ENCODE measurements at regions not wholly inside any gene's neighbourhood (a gene's known extent, or its start where the extent isn't known, plus 50 kb on each side); places are given as distances from the start of the nearest gene placed in this dataset.

- no peak overlapping the region for H3K4me3 ChIP-seq
- H3K9me3 ChIP-seq = no peaks in the 10 kb centered on the region
- no peak overlapping the region for H3K27ac ChIP-seq
- intact Hi-C loops (cut with DNase I; ENCODE audit: low total_unique reads) = no loop called here
- H3K4me1 ChIP-seq = no peaks in the 10 kb centered on the region
- no peak for DNase-seq (ENCODE audit: low spot score in 2 of 2)
- no peaks in the 10 kb centered on the region for H3K27me3 ChIP-seq
- H3K36me3 ChIP-seq = no peaks in the 10 kb centered on the region
- no peak for TF ChIP-seq CTCF (IDR thresholded peaks at IDR 0.05)
- no peak for TF ChIP-seq POLR2AphosphoS5 (IDR thresholded peaks at IDR 0.05)
- TF ChIP-seq POLR2A (IDR thresholded peaks at IDR 0.05) = no peak
Measured at GRCh38 chr5:98401656-98402055, 371.8 kb upstream of the RGMB start.

GRCh38 chr5:98402130-98402529 lies 371.3 kb upstream of the RGMB start:
- no peaks in the 10 kb centered on the region for H3K4me1 ChIP-seq
- H3K27me3 ChIP-seq = no peaks in the 10 kb centered on the region
- no peak overlapping the region for H3K4me3 ChIP-seq
- intact Hi-C loops (cut with DNase I; ENCODE audit: low total_unique reads) = no loop called here
- H3K9me3 ChIP-seq = no peaks in the 10 kb centered on the region
- no peak overlapping the region for H3K27ac ChIP-seq
- DNase-seq (ENCODE audit: low spot score in 2 of 2) = no peak
- no peak for TF ChIP-seq POLR2A (IDR thresholded peaks at IDR 0.05)
- TF ChIP-seq CTCF (IDR thresholded peaks at IDR 0.05) = no peak
- TF ChIP-seq POLR2AphosphoS5 (IDR thresholded peaks at IDR 0.05) = no peak
- H3K36me3 ChIP-seq = no peaks in the 10 kb centered on the region

- H3K9me3 ChIP-seq = no peaks in the 10 kb centered on the region
- H3K36me3 ChIP-seq = no peaks in the 10 kb centered on the region
- no peaks in the 10 kb centered on the region for H3K4me1 ChIP-seq
- H3K4me3 ChIP-seq = no peak overlapping the region
- no peak for DNase-seq (ENCODE audit: low spot score in 2 of 2)
- no peak for TF ChIP-seq CTCF (IDR thresholded peaks at IDR 0.05)
- no peak for TF ChIP-seq POLR2A (IDR thresholded peaks at IDR 0.05)
- no peak for TF ChIP-seq POLR2AphosphoS5 (IDR thresholded peaks at IDR 0.05)
- no peaks in the 10 kb centered on the region for H3K27me3 ChIP-seq
- no peak overlapping the region for H3K27ac ChIP-seq
- intact Hi-C loops (cut with DNase I; ENCODE audit: low total_unique reads) = no loop called here
Measured at GRCh38 chr5:98403131-98403530, 370.3 kb upstream of the RGMB start.

- intact Hi-C loops (cut with DNase I; ENCODE audit: low total_unique reads) = no loop called here
- no peak overlapping the region for H3K27ac ChIP-seq
- peaks cover 0 to 8% of the 10 kb centered on the region in 2 donors for H3K9me3 ChIP-seq
- DNase-seq (ENCODE audit: low spot score in 2 of 2) = no peak
- TF ChIP-seq CTCF (IDR thresholded peaks at IDR 0.05) (no peak), POLR2A (IDR thresholded peaks at IDR 0.05) (no peak), POLR2AphosphoS5 (IDR thresholded peaks at IDR 0.05) (no peak)
- H3K36me3 ChIP-seq = no peaks in the 10 kb centered on the region
- H3K4me1 ChIP-seq = no peaks in the 10 kb centered on the region
- no peaks in the 10 kb centered on the region for H3K27me3 ChIP-seq
- H3K4me3 ChIP-seq = no peak overlapping the region
Measured at GRCh38 chr5:98414938-98415337, 358.5 kb upstream of the RGMB start.

- Histone ChIP-seq H3K36me3 (no peaks in the 10 kb centered on the region), H3K27ac (no peak overlapping the region), H3K9me3 (peaks cover 0 to 8% of the 10 kb centered on the region in 2 donors), H3K4me3 (no peak overlapping the region), H3K4me1 (no peaks in the 10 kb centered on the region), H3K27me3 (no peaks in the 10 kb centered on the region)
- intact Hi-C loops (cut with DNase I; ENCODE audit: low total_unique reads) = no loop called here
- TF ChIP-seq CTCF (IDR thresholded peaks at IDR 0.05) = no peak
- no peak for TF ChIP-seq POLR2A (IDR thresholded peaks at IDR 0.05)
- TF ChIP-seq POLR2AphosphoS5 (IDR thresholded peaks at IDR 0.05) = no peak
- no peak for DNase-seq (ENCODE audit: low spot score in 2 of 2)
Measured at GRCh38 chr5:98415663-98416062, 357.8 kb upstream of the RGMB start.
